Fibroblast of the conjunctiva (primary cell): ENCODE measurements at regions not wholly inside any gene's neighbourhood (a gene's known extent, or its start where the extent isn't known, plus 50 kb on each side); places are given as distances from the start of the nearest gene placed in this dataset.
A peak's percentile ranks its signal among the peaks of the same experiment; 100 is the strongest.

Experiments
- DNase-seq: peaks from one replicate; pipeline ENCODE4 v3.0.0-alpha.2; 2010; ENCODE audit warnings: low read depth

- DNase-seq, result no peak
These were observed 52.5 kb upstream of the C11orf58 start for GRCh38 chr11:16685914-16686313.

GRCh38 chr11:16678466-16679116, 59.9 kb upstream of the C11orf58 start:
- no peak for DNase-seq

- no peak for DNase-seq
These were observed 68.5 kb upstream of the C11orf58 start for GRCh38 chr11:16669799-16670415.

- DNase-seq, result no peak
These were observed 105.9 kb upstream of the C11orf58 start for GRCh38 chr11:16632295-16633200.

GRCh38 chr11:16630651-16631050, 107.8 kb upstream of the C11orf58 start:
- DNase-seq, result no peak

- no peak for DNase-seq
These were observed 120.0 kb upstream of the C11orf58 start for GRCh38 chr11:16618431-16618830.

GRCh38 chr11:16615480-16615879, 123.0 kb upstream of the C11orf58 start:
- no peak for DNase-seq

GRCh38 chr11:16613512-16614381, 124.7 kb upstream of the C11orf58 start:
- peak; percentile 64 for DNase-seq

GRCh38 chr11:16613262-16613511, 125.3 kb upstream of the C11orf58 start:
- no peak for DNase-seq

GRCh38 chr11:16612566-16613261, 125.7 kb upstream of the C11orf58 start:
- no peak for DNase-seq

- DNase-seq, result no peak
These were observed 126.4 kb upstream of the C11orf58 start for GRCh38 chr11:16611926-16612565.

GRCh38 chr11:16611401-16611921, 127.0 kb upstream of the C11orf58 start:
- DNase-seq, result no peak

GRCh38 chr11:16610738-16611388, 127.6 kb upstream of the C11orf58 start:
- no peak for DNase-seq

- DNase-seq, result no peak
These were observed 128.2 kb upstream of the C11orf58 start for GRCh38 chr11:16610213-16610737.

- no peak for DNase-seq
These were observed 128.7 kb upstream of the C11orf58 start for GRCh38 chr11:16609769-16610168.

GRCh38 chr11:16607675-16608644, 130.5 kb upstream of the C11orf58 start:
- DNase-seq, result no peak

- DNase-seq, result no peak
These were observed 131.4 kb upstream of the C11orf58 start for GRCh38 chr11:16606784-16607674.
